HG02759 (cell line): ENCODE measurements at regions not wholly inside any gene's neighbourhood (a gene's known extent, or its start where the extent isn't known, plus 50 kb on each side); places are given as distances from the start of the nearest gene placed in this dataset.
"Not testable (repeated sequence)": the region's sequence is repeated elsewhere in the genome, so short reads cannot be mapped to it uniquely, and the experiment has no call there.

Experiments used
- ATAC-seq: cut with Tn5 transposase; IDR thresholded peaks from one replicate; pipeline ENCODE4 v1.9.1; 2021; ENCODE audit warnings: mild to moderate bottlenecking, moderate library complexity; ENCODE audit not compliant: unreplicated experiment

DNA sequence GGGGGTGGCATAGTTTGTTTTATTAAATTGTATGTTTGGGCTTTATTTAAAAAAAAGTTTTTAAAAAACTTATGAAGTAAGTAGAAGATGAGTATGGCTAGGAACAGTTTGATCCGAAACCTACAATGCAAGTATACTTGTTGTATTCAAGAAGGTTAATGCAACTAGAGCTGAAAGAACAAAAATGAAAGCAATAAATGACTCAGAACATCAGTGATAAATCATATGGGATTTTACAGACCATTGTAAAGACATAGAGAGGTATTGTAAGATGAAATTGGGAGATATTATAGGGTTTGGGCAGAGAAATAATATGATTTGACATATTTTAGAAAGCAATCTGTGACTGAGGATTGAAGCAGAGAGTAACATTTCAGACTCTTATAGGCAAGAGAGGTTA, 1135.3 kb downstream of the SLITRK5 start:
- ATAC-seq = no peak

GRCh38 chr13:88817560-88817959, 1146.4 kb downstream of the SLITRK5 start:
- ATAC-seq = no peak

DNA sequence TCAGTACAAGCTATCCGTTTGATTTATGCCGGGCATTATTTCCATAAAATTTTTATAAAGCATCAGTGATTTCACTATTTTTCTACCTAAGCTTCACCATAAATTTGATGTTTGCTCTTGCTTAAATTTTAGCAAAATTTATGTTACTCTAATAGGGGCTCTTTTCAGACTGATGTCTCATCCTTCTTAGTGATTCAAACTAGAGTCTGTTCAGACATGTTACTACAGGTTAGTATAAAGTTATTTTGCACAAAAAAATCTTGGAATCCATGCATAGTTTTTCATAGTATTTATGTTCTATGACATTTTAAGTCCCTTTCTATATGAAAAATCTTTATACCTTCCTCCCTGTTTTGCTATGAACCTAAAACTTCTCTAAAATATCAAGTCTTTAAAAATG, 1151.9 kb downstream of the SLITRK5 start:
- no peak for ATAC-seq

- no peak for ATAC-seq
Measured at GRCh38 chr13:88824218-88824617, 1153.0 kb downstream of the SLITRK5 start.

DNA sequence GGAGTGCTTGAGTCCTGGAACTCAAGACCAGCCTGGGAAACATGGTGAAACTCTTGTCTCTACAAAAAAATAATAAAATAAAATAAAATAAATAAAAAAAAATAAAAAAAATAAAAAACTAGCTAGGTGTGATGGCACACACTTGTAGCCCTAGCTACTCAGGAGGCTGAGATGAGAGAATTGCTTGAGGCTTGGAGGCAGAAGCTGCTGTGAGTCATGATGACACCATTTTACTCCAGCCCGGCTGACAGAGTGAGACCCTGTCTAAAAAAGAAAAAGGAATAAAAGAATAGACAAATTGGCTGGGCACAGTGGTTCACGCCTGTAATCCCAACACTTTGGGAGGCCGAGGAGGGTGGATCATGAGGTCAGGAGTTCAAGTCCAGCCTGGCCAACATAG, 1168.9 kb downstream of the SLITRK5 start:
- ATAC-seq = no peak

DNA sequence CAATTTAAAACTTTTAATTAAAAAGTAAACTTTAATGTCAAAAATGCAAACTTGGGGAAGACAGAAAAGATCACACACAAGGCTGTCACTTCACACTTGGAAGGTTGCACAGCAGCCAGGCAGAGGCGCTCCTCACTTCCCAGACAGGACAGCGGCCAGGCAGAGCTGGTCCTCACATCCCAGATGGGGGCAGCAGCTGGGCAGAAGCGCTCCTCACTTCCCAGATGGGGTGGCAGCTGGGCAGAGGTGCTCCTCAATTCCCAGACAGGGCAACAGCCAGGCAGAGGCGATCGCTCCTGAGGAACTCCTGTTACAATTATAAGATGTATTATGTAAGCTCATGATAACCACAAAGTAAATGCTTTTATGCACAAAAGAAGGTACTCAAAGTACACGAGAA, 1181.1 kb downstream of the SLITRK5 start:
- ATAC-seq = not testable (repeated sequence)

- ATAC-seq = no peak
Measured at GRCh38 chr13:88857256-88857655, 1186.1 kb downstream of the SLITRK5 start.

DNA sequence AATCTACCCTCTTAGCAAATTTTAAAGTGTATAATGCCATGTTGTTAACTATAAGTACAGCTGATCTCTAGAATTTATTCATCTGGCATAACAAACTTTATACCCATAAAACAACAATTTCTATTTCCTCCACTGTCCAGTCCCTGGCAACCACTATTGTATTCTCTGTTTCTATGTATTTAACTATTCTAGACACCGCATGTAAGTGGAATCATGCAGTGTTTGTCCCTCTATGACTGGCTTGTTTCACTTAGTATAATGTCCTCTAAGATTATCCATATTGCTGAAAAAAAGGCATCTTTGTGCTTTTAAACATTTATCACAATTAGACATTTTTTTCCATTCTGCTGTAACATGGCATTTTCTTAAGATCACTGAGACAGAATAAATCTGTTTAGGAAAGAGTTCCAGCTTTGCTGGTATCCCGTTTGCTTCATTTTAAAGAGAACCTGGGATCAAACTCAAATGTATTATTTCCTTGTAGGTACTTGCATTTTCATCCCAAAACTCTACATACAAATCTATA, 1191.0 kb downstream of the SLITRK5 start:
- no peak for ATAC-seq

GRCh38 chr13:88863116-88863515, 1191.9 kb downstream of the SLITRK5 start:
- no peak for ATAC-seq

DNA sequence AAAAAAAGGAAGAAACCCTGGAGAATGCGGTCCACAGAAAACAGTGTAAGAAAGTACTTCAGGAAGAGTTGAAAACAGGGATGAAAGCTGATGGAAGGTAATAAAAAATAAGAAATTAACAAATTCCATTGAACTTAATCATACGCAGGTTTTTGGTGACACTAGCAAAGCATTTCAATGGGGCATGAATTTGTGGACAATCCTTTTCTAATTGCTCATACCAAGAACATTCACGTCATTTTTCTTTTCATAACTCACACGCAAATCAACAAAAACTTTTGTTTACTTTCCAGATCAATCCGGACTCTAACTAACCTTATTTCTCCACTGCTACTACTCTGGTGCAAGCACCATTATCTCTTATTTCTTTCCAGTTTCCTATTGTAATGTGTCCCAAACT, 1195.0 kb downstream of the SLITRK5 start:
- no peak for ATAC-seq

- no peak for ATAC-seq
Measured at GRCh38 chr13:88883741-88884140, 1212.6 kb downstream of the SLITRK5 start.

DNA sequence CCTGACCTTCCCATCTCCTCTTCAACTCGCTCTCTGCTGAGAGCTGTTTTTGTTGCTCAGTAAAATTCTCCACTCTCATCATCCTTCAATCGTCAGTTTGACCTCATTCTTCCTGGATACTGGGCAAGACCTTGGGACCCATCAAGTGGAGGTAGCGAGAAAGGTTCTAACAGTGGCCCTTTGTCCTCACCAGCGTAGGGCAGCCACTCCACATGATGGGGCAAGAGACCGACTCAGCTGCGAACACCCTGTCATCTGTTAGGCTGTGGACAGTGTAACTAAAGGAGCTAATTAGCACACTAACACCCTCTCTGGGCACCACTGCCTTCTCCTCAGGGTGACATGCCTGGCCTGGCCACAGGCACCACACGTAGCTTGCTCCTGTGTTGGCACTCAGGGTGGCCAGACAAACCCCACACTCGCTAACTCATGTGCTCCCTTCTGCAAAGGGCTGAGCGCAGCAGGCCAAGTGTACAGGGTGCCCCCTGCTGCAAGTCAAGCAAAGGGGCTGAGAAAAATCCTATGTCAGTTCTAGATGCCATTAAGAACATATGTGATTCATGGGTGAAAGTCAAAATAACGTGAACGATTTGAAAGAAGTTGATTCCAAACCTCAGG, 1216.0 kb downstream of the SLITRK5 start:
- ATAC-seq = no peak

- ATAC-seq = no peak
Measured at GRCh38 chr13:88895261-88895941, 1224.2 kb downstream of the SLITRK5 start.

DNA sequence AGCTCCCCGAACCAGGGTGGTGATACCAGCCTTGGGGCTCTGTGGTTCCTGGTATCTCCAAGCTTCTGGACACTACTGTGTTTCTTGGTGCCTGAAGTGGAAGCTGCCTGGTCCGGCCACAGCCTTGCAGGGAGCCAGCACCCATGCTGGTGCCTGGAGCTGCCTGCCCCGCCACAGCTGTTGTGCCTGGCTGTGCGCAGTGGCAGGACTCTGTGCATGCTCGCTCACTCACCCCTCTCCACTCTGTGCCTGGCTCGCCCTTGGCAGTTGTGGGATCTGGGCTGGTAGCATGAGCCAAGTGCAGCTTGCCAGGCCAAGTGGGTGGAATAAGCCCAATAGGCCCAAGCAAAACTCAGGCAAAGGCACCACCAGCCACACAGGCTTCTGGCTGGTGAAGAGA, 1225.3 kb downstream of the SLITRK5 start:
- no peak for ATAC-seq

GRCh38 chr13:88908961-88909441, 1237.8 kb downstream of the SLITRK5 start:
- no peak for ATAC-seq

- peak; percentile 90 for ATAC-seq
Measured at GRCh38 chr13:88919970-88920628, 1248.9 kb downstream of the SLITRK5 start.

GRCh38 chr13:88925954-88926353, 1254.8 kb downstream of the SLITRK5 start:
- no peak for ATAC-seq

GRCh38 chr13:88926890-88927502, 1255.8 kb downstream of the SLITRK5 start:
- ATAC-seq = no peak

DNA sequence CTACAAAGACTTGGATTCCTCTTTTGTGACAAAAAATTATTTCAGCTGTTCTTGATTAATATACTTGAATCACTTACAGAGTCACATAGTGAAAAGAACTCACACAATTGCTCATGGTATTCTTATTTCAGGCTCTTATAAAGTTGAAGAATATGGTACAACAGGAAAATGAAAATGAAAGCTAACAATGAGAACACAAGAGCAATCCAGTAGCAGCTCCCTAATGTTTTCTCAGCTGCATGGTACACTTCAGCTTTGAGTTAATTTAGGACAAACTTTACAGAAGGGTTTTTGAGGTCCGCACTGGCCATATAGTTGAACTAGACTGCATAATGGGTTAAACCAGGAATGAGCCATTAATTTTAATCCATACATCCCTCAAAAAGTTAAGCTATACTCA, 1261.8 kb downstream of the SLITRK5 start:
- no peak for ATAC-seq

GRCh38 chr13:88937384-88937783, 1266.2 kb downstream of the SLITRK5 start:
- ATAC-seq = no peak

- no peak for ATAC-seq
Measured at GRCh38 chr13:88945793-88946192, 1274.6 kb downstream of the SLITRK5 start.
